HAP-1 (cell line): ENCODE measurements at regions not wholly inside any gene's neighbourhood (a gene's known extent, or its start where the extent isn't known, plus 50 kb on each side); places are given as distances from the start of the nearest gene placed in this dataset.
A peak's percentile ranks its signal among the peaks of the same experiment; 100 is the strongest.

Experiments used
- DNase-seq, 2 experiments: peaks; one replicate each; pipeline ENCODE4 v3.0.0-alpha.2; 2016 to 2020; ENCODE audit warnings: low spot score in 2 of 2
- H3K27me3 ChIP-seq: fragments of 250-450 bp; sonication (Bioruptor Pico); 2 replicates; pipeline ENCODE4 v1.5.1; 2020; ENCODE audit warnings: low read depth, mild to moderate bottlenecking, moderate library complexity
- H3K36me3 ChIP-seq: fragments of 250-450 bp; sonication (Bioruptor Pico); replicated peaks from 2 replicates; pipeline ENCODE4 v1.5.1; 2020; ENCODE audit warnings: mild to moderate bottlenecking
- H3K4me1 ChIP-seq: fragments of 250-450 bp; sonication (Bioruptor Pico); 2 replicates; pipeline ENCODE4 v1.5.1; 2020; ENCODE audit warnings: mild to moderate bottlenecking
- H3K4me3 ChIP-seq: fragments of 250-450 bp; sonication (Bioruptor Pico); 2 replicates; pipeline ENCODE4 v1.5.1; 2020; ENCODE audit warnings: mild to moderate bottlenecking, moderate library complexity
- H3K9me3 ChIP-seq: fragments of 250-450 bp; sonication (Bioruptor Pico); 2 replicates; pipeline ENCODE4 v1.5.1; 2020; ENCODE audit warnings: mild to moderate bottlenecking, moderate library complexity
- in situ Hi-C: fragments of 300-500 bp; cut with MboI; formaldehyde crosslinking; loops from 3 replicates; pipeline ENCODE4 v1.14.3; 2020; ENCODE audit warnings: low sequenced_read_pairs, inconsistent platforms, mixed read lengths

DNA sequence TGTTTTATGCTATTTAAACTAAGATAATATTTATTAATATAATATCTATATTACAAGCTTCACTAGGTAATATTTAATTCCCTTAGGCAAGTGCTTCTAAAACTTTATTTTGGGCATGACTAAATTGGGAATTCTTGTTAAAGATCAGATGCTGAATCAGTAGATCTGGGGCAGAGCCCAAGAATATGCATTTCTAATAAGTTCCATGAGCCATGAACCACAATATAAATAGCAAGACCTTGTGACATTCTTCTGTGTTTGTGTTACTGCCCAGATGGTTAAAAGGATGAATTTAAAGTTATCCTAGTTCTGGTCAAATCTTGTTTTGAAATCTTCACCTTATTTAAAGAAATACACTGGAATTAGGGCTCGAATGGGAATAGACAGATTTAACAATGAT, 258.4 kb upstream of the CACNA2D1 start:
- H3K36me3 ChIP-seq, result no peaks in the 10 kb centered on the region
- no peak overlapping the region for H3K4me3 ChIP-seq
- H3K9me3 ChIP-seq, result no peaks in the 10 kb centered on the region
- H3K27me3 ChIP-seq, result no peaks in the 10 kb centered on the region
- H3K4me1 ChIP-seq, result peaks cover 6% of the 10 kb centered on the region
- in situ Hi-C loops, result no loop called here
- no peak for DNase-seq

DNA sequence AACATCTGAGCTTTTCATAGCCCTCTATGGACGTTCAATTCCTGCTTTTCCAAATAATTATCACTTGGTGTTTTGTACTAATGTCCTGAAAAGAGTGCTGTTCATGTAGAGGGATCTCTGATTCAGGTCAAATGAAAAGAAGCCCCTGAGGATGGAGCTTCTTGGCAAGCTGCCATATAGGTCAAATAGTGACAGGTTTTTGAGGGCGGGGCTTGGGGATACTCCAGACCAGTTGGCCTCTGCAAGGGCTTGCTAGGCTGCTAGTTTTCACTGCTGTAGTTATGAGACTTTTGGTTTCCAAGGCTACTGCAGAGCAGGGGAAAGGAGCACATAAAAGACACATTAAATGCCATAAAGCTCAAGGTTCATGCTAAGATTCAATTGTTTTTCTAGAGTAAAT, 257.2 kb upstream of the CACNA2D1 start:
- in situ Hi-C loops, result no loop called here
- Histone ChIP-seq H3K9me3 (no peaks in the 10 kb centered on the region), H3K27me3 (no peaks in the 10 kb centered on the region), H3K36me3 (no peaks in the 10 kb centered on the region), H3K4me3 (no peak overlapping the region), H3K4me1 (peaks cover 6% of the 10 kb centered on the region)
- peak in 1 of 2 experiments; percentile 31 for DNase-seq

DNA sequence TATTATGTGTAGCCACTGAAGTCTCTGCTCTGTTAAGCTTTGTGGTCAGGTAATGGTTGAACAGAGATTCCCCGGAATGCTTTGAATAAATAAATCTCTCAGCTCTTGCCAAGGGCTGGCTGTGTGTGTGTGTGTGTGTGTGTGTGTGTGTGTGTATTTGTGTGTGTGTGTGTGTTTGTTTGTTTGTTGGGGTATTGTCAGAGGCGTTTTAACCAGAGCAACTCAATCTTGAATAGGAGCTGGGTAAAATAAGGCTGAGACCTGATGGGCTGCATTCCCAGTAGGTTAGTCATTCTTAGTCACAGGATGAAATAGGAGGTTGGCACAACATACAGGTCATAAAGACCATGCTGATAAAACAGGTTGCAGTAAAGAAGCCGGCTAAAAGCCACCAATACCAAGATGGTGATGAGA, 256.2 kb upstream of the CACNA2D1 start:
- peaks cover 6% of the 10 kb centered on the region for H3K4me1 ChIP-seq
- no peak overlapping the region for H3K4me3 ChIP-seq
- in situ Hi-C loops, result no loop called here
- no peaks in the 10 kb centered on the region for H3K27me3 ChIP-seq
- DNase-seq, result no peak
- no peaks in the 10 kb centered on the region for H3K9me3 ChIP-seq
- H3K36me3 ChIP-seq, result no peaks in the 10 kb centered on the region

DNA sequence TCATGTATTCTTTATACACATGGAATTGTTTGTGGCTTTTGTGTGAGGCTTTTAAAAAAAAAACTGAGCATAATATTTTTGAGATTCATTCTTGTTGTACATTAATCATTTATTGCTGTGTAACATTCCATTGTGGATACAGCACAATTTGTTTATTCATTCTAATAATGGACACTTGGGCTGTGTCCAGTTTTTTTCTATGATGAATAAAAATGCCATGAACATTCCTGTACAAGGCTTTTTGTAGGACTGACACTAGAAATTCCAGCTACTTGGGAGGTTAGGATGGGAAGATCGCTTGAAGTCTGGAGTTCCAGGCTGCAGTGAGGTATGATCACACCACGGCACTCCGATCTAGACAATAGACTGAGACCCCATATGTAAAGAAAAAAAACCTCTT, 254.3 kb upstream of the CACNA2D1 start:
- Histone ChIP-seq H3K9me3 (no peaks in the 10 kb centered on the region), H3K36me3 (no peaks in the 10 kb centered on the region), H3K4me3 (no peak overlapping the region), H3K27me3 (no peaks in the 10 kb centered on the region; the same call in 1 of the 2 replicates), H3K4me1 (peaks cover 6% of the 10 kb centered on the region)
- in situ Hi-C loops, result no loop called here
- no peak for DNase-seq

DNA sequence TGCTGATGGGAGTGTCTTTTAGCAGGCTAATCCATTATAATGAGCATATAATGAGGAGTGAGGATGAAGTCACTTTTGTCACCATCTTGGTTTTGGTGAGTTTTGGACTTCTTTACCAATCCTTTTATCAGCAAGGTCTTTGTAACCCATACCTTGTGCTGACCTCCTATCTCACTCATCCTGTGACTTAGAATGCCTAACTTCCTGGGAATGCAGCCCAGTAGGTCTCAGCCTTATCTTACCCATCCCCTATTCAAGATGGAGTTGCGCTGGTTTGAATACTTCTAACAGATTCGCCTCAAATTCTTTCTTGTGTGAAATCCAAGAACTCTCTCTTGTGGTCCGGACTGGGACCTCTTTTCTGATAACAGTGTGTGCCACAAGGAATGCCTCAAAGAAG, 253.1 kb upstream of the CACNA2D1 start:
- H3K9me3 ChIP-seq, result no peaks in the 10 kb centered on the region
- no peaks in the 10 kb centered on the region for H3K4me1 ChIP-seq
- in situ Hi-C loops, result no loop called here
- H3K4me3 ChIP-seq, result no peak overlapping the region
- H3K27me3 ChIP-seq, result no peaks in the 10 kb centered on the region; the same call in 1 of the 2 replicates
- no peak for DNase-seq
- H3K36me3 ChIP-seq, result no peaks in the 10 kb centered on the region

DNA sequence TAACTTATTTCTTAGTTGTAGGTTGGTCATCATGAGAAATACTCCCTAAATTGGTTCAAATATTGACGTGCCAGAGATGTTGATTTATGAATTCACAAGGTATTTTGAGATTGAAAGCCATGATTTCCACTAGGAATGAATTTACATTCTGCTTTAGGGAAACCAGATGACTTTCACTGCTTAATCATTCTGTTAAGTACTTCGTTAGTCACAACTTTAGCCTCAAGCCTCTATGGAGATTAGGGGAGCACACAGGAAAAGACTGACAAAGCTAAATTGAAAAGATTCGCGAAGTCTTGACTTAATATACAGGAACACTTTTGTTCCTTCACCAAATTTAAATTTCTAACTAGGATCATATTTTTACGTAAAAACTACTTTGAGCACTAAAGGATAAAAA, 250.4 kb upstream of the CACNA2D1 start:
- H3K4me3 ChIP-seq, result no peak overlapping the region
- no peaks in the 10 kb centered on the region for H3K4me1 ChIP-seq
- no peaks in the 10 kb centered on the region for H3K36me3 ChIP-seq
- H3K9me3 ChIP-seq, result no peaks in the 10 kb centered on the region
- in situ Hi-C loops, result no loop called here
- no peaks in the 10 kb centered on the region; the same call in 1 of the 2 replicates for H3K27me3 ChIP-seq
- DNase-seq, result no peak

DNA sequence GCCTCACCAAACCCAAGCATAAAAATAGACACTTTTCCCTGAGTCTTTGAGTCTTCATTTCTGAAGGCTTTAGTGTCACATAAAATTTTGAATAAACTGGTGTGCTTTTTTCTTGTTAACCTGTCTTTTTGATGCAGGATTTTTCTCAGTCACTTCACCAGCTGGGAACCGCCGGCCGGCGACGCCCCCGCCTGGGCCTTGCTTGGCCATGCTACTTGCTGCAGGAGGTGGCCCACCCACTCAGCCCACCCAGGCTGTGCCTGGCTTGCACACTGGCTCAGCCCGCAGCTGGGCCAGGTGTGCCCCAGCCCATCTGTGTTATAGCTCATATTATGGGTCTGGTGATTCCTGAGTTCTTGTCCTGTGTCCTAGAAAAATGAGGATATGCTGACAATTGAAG, 247.4 kb upstream of the CACNA2D1 start:
- Histone ChIP-seq H3K4me1 (no peaks in the 10 kb centered on the region), H3K36me3 (no peaks in the 10 kb centered on the region), H3K9me3 (no peaks in the 10 kb centered on the region), H3K4me3 (no peak overlapping the region), H3K27me3 (no peaks in the 10 kb centered on the region; the same call in 1 of the 2 replicates)
- in situ Hi-C loops, result no loop called here
- no peak for DNase-seq

DNA sequence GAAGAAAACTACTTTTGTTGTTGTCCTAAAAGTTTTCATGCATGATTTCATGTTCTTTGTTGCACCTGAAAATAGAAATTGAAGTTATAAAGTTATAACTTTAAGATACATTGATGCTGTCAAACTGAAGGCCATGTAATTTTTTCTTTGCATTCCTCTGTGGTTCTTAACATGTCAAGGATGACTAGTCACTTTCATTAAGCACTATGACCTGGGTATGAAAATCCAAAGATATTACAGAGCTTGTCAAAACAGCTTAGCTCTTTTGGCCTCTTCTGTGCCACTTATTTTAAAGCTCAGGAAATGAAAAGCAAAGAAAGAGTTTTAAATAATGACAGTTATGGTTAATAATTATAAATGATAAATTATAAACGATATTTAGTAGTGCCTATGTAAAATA, 241.6 kb upstream of the CACNA2D1 start:
- Histone ChIP-seq H3K4me1 (no peaks in the 10 kb centered on the region), H3K27me3 (peaks cover 3% of the 10 kb centered on the region; the same call in 1 of the 2 replicates), H3K36me3 (no peaks in the 10 kb centered on the region), H3K4me3 (no peak overlapping the region), H3K9me3 (no peaks in the 10 kb centered on the region)
- DNase-seq, result no peak
- in situ Hi-C loops, result no loop called here

DNA sequence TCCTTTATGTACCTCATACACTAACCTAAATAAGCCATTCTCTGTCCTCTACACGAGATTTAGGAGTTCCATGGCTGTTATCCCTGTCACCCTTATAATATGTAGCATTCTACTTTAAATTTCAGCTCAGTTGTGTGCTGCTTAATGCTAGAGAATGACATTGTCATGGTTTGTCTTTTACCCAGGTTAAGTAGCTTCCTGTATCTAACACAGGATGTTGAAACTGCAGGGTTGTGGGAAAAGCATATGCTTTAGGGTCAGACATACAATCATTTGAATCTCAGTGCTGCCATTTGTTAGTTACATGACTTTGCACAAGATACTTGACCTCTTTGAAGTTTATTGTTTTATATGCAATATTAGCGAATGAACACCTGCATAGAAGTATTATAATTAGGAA, 235.1 kb upstream of the CACNA2D1 start:
- no peak for DNase-seq
- no peaks in the 10 kb centered on the region for H3K4me1 ChIP-seq
- H3K4me3 ChIP-seq, result no peak overlapping the region
- no peaks in the 10 kb centered on the region for H3K36me3 ChIP-seq
- no peaks in the 10 kb centered on the region for H3K9me3 ChIP-seq
- in situ Hi-C loops, result no loop called here
- peaks cover 3% of the 10 kb centered on the region; the same call in 1 of the 2 replicates for H3K27me3 ChIP-seq

DNA sequence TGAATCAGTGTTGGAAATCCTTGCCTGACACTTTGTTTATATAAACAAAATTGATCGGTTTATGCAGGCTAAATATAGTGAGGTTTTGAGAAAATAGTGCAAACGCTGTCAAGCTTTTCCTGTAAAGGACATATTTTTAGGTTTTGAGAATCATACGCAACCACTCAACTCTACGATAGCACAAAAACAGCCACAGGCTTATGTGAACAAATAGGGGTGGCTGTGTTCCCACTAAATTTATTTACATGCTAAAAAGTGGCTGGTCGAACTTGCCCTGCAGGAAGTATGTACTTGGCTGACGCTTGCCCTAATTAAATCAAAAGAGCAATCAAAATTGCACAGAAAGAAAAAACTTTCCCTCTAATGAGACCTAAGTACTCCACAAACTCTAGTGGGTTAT, 234.7 kb upstream of the CACNA2D1 start:
- in situ Hi-C loops, result no loop called here
- Histone ChIP-seq H3K27me3 (no peaks in the 10 kb centered on the region), H3K4me1 (no peaks in the 10 kb centered on the region), H3K9me3 (no peaks in the 10 kb centered on the region), H3K36me3 (no peaks in the 10 kb centered on the region), H3K4me3 (no peak overlapping the region)
- no peak for DNase-seq

DNA sequence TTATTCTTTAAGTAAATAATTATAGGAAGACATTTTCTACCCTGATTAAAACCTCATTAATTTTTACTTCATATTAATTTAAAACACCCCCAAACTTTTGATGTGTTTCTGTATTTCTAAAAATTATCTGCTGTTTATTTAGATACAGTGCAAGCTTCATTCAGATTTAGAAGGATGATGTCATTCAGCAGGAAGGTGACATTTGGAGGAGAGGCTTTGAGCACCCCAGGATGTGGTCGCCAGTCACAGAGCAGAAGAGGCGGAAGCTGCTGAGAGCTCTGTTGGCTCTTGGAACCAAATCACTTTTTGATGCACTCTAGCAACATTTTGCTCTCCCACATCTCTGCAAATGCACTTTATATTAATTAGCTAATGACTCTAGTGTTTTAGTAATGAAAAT, 233.9 kb upstream of the CACNA2D1 start:
- DNase-seq, result no peak

DNA sequence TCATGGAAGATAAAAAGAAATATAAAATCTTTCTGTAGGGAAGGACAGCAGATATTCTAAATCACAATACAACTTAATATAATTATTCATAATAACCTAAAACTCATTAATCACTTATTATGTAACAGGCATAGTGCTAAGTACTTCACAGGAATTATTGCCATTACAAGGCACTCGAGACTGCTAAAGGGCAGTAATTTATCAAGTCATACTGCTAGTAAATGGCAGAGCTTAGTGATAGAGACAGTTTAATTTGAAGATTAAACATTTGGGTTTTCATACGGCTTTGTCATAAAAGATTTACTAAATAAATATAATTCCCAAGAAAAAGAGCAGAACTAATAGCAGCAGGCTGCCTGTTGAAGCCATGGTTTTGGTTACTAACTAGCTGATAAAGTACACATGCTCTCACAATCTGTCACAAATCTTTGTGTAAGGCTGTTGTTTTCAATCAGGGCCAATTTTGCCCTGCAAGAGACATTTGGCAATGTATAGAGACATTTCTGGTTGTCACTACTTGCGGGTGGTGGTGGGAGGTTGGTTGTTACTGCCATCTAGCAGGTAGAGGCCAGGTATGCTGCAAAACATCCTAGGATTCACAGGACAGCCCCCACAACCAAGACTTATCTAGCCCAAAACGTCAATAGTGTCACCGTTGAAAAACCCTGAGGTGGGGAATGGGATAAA, 233.3 kb upstream of the CACNA2D1 start:
- H3K36me3 ChIP-seq, result no peaks in the 10 kb centered on the region
- no peaks in the 10 kb centered on the region for H3K4me1 ChIP-seq
- H3K9me3 ChIP-seq, result no peaks in the 10 kb centered on the region
- DNase-seq, result no peak
- H3K4me3 ChIP-seq, result no peak overlapping the region
- in situ Hi-C loops, result no loop called here
- H3K27me3 ChIP-seq, result no peaks in the 10 kb centered on the region

More for the DNA sequence above, 233.9 kb upstream of the CACNA2D1 start:
- Histone ChIP-seq H3K27me3 (no peaks in the 10 kb centered on the region), H3K36me3 (no peaks in the 10 kb centered on the region), H3K4me1 (no peaks in the 10 kb centered on the region), H3K4me3 (no peak overlapping the region), H3K9me3 (no peaks in the 10 kb centered on the region)
- in situ Hi-C loops, result no loop called here

DNA sequence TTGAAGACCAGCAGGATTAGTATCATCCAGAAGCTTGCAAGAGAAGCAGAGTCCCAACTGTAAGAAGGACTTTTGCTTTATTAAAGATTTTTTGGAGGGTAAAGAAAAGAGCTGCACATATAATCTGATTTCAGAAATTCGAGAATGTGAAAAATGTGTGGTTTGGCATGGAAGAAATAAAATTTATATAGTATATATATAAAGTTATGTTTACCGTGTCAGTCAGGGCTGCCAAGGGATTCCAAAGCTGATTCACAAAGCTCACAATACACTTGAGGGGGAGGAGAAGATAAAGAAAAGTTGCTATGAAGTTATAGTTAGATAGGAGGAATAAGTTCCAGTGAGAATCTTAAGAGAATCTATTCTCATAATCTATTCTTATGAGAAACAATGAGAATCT, 231.8 kb upstream of the CACNA2D1 start:
- DNase-seq, result no peak
- Histone ChIP-seq H3K9me3 (no peaks in the 10 kb centered on the region), H3K4me1 (no peaks in the 10 kb centered on the region), H3K27me3 (no peaks in the 10 kb centered on the region), H3K4me3 (no peak overlapping the region), H3K36me3 (no peaks in the 10 kb centered on the region)
- in situ Hi-C loops, result no loop called here

DNA sequence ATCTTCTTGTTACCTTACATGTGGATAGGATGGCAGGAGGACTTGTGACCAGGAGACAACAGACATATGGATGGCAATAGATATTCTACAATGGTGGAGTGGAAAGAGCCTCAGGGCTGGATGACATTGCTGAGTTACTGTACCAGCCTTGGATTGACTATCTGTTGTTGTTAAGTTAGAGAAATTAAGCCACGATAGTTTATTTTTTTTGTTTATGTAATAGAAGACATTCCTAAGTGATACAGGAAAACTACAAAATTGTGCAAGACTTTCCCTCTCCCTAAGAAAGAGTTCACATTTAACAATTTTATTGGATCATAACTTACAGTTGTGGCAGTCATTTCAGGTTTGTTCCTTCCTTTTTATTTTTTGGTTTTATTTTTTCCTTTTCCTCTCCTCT, 230.7 kb upstream of the CACNA2D1 start:
- H3K36me3 ChIP-seq, result no peaks in the 10 kb centered on the region
- H3K9me3 ChIP-seq, result no peaks in the 10 kb centered on the region
- no peak overlapping the region for H3K4me3 ChIP-seq
- no peaks in the 10 kb centered on the region for H3K27me3 ChIP-seq
- H3K4me1 ChIP-seq, result no peaks in the 10 kb centered on the region
- DNase-seq, result no peak
- in situ Hi-C loops, result no loop called here

DNA sequence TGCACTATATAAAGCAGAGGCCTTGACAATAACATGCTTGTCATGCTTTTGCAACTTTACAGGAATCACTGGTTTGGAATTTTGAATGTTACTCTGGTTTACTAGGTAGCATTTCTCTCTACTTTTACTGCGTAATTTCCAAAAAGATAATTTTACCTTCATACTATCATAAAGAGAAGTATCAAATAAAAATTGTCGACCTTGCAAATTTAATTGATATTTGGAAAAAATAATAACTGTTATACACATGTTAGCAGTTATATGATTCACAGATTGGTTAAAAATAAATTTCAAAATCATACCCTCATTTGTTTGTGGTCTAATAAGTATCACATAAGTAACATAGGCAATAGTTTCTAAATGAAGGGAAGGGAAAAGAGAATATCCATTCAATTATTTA, 228.5 kb upstream of the CACNA2D1 start:
- Histone ChIP-seq H3K4me3 (no peak overlapping the region), H3K4me1 (no peaks in the 10 kb centered on the region), H3K27me3 (no peaks in the 10 kb centered on the region), H3K9me3 (no peaks in the 10 kb centered on the region), H3K36me3 (no peaks in the 10 kb centered on the region)
- in situ Hi-C loops, result no loop called here
- DNase-seq, result no peak
